HG03280 (cell line): ENCODE measurements at regions not wholly inside any gene's neighbourhood (a gene's known extent, or its start where the extent isn't known, plus 50 kb on each side); places are given as distances from the start of the nearest gene placed in this dataset.

Source experiments
- ATAC-seq: cut with Tn5 transposase; IDR thresholded peaks from one replicate; pipeline ENCODE4 v1.9.1; 2021; ENCODE audit warnings: mild to moderate bottlenecking, moderate library complexity; ENCODE audit not compliant: unreplicated experiment

DNA sequence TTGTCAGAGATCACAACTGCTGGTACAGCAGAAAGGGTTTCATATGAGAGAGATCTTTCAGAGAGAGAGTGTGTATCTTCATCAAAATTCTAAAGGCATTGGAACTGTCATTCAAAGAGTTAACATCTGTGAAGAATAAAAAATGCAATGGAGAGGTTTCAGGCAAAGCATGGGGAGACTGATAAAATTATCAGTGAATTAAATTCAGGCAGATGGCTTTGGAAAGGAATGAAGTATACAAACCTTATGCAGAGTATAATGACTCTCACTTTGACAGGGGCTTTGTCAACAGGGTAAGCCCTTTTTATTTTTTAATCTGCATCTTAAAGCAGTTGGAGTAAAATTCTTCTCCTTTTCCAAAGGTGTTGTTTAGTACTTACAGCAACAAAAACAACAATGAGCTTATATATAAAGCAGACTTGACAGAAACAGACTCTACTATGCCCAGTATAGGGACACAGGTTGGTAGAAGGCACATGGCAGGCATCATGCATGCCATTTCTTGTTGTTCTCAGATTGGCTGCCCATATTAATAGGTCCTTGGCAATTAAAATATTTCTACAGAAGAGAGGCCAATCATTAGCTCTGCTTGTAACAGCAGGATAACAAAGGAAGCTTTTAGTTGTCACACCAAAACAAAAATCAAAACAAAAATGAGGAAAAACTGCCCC, 54.9 kb upstream of the NXPH1 start:
- no peak for ATAC-seq

DNA sequence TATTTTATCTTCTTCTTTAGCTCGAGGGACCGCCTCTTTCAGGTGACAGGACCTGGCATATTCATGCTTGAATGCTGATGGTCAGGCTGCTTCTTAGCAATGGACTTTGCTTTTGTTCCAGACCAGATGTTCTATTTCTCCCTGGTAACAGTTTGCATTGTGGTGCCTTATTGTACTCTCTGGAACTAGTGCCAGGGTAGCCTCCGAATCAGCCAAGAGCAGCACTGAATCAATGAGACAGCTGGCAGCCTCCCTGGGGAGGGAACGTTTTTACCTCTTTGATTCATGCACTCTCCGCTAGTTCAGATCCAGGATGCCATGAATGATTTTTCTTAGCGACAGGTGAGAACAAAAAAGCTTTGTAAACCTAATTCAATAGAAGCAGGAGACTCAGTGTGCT, 54.1 kb upstream of the NXPH1 start:
- no peak for ATAC-seq

DNA sequence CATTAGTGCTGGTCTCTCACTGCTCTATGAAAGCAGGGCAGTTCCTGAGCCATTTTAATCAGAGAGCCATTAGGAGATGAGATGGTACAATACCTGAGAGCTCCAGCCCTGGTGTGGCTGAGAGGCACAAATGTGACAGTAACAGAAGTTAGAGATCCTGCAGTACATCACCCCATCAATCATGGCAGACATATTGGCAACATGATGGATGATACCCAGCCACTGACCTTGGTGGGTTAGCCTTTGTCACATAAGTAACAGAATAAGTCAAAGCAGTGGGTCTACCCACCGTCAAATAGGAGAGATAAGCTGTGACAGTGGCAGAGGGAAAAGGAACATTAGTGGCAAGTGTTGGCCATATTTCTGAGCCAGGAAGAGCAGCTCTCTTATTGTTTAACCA, 53.3 kb upstream of the NXPH1 start:
- ATAC-seq: no peak

DNA sequence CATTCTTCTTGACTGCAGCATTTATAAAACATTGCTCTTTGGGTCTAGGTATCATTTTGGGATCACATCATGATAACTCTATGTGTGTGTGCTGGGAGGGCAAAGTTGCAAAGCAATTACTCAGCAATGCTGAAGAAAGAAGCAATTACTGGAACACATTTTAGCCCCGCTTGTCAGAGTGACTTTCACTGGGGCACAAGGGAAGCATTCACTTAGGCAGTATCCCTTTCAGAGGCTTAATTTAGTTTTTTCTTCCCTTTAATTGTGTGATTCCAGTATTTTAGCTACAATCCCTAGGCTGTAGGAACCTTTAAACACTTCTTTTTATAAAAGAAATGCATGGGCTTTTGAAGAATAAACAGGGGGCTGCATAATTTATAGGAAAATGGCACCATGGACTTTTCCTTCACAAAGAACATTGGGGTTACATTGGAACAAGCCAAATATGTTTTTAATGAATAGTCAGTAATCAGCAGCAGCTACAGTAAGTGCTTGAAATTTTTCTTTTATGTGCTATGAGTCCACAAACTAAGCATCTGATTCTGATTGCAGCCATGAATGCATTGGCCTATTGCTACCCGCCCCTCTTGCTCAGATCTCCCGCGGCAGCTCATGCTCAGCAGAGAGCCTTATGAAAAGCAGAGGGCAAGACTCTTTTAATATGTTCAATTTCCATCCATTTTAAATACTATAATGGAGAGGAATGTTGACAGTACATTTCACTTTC, 51.2 kb upstream of the NXPH1 start:
- ATAC-seq: no peak
